Liver (tissue), 3 donors: ENCODE measurements at regions not wholly inside any gene's neighbourhood (a gene's known extent, or its start where the extent isn't known, plus 50 kb on each side); places are given as distances from the start of the nearest gene placed in this dataset.
A peak's percentile ranks its signal among the peaks of the same experiment; 100 is the strongest.

Experiments
- CTCF ChIP-seq: fragments of 150-350 bp; IDR thresholded peaks from 2 replicates; pipeline ENCODE4 v1.5.1; 2017; ENCODE audit warnings: improper control_type of control experiment, low read depth, low read length; ENCODE audit not compliant: missing input control
- GABPA ChIP-seq, 2 donors: IDR thresholded peaks in 1 of 2; conservative IDR thresholded peaks in 1 of 2; 2 replicates each; pipeline ENCODE4 v1.6.1; 2016; ENCODE audit warnings: antibody characterized with exemption in 2 of 2, mild to moderate bottlenecking in 1 of 2, moderate library complexity in 1 of 2
- RAD21 ChIP-seq, 2 donors: IDR thresholded peaks; 2 replicates each; pipeline ENCODE4 v1.6.1; 2016; ENCODE audit warnings: antibody characterized with exemption in 2 of 2, mild to moderate bottlenecking in 2 of 2
- REST ChIP-seq: IDR thresholded peaks from 2 replicates; pipeline ENCODE4 v1.6.1; 2016; ENCODE audit warnings: antibody characterized with exemption, mild to moderate bottlenecking
- YY1 ChIP-seq: IDR thresholded peaks from 2 replicates; pipeline ENCODE4 v1.6.1; 2016; ENCODE audit warnings: antibody characterized with exemption, mild to moderate bottlenecking
- donor health status: healthy.
- donor health status: healthy.

GRCh38 chr1:234734869-234735268 is 124.9 kb upstream of the IRF2BP2 start:
- TF ChIP-seq YY1 (no peak), REST (no peak), RAD21 (IDR thresholded peaks at IDR 0.05) (peak in 1 of 2 donors; percentile 21), CTCF (no peak), GABPA (IDR thresholded peaks at IDR 0.05 in 1 of 2, conservative IDR thresholded peaks at IDR 0.05 in 1 of 2) (no peak)
